Naive B cell (primary cell): ENCODE measurements at regions not wholly inside any gene's neighbourhood (a gene's known extent, or its start where the extent isn't known, plus 50 kb on each side); places are given as distances from the start of the nearest gene placed in this dataset.

ENCODE experiments used
- ATAC-seq, 2 donors: fragments of 150-1000 bp; cut with Tn5 transposase; 2 replicates each; pipeline ENCODE4 v1.10.0; 2021; ENCODE audit warnings: low read depth in 2 of 2, mild to moderate bottlenecking in 2 of 2, moderate library complexity in 2 of 2
- DNase-seq: peaks from one replicate; pipeline ENCODE4 v3.0.0; 2022
- H3K27ac Mint-ChIP-seq, 6 donors: one replicate each; pipeline ENCODE4 v1.8.0; 2020 to 2022; ENCODE audit warnings: mild to moderate bottlenecking in 6 of 6, mixed read lengths in 6 of 6, moderate library complexity in 5 of 6, inconsistent platforms in 2 of 6
- H3K27me3 Mint-ChIP-seq, 3 donors: one replicate each; pipeline ENCODE4 v1.8.0; 2021 to 2022; ENCODE audit warnings: mixed read lengths in 3 of 3, mild to moderate bottlenecking in 1 of 3
- H3K36me3 Mint-ChIP-seq, 2 donors: one replicate each; pipeline ENCODE4 v1.8.0; 2020 to 2022; ENCODE audit warnings: mixed read lengths in 2 of 2, inconsistent platforms in 1 of 2, mild to moderate bottlenecking in 1 of 2
- H3K4me1 Mint-ChIP-seq, 3 donors: one replicate each; pipeline ENCODE4 v1.8.0; 2020 to 2022; ENCODE audit warnings: mixed read lengths in 3 of 3, inconsistent platforms in 1 of 3, mild to moderate bottlenecking in 1 of 3, moderate library complexity in 1 of 3
- H3K4me3 Mint-ChIP-seq, 8 donors: one replicate each; pipeline ENCODE4 v1.8.0; 2020 to 2022; ENCODE audit warnings: mild to moderate bottlenecking in 8 of 8, mixed read lengths in 8 of 8, moderate library complexity in 8 of 8, inconsistent platforms in 2 of 8
- H3K9me3 Mint-ChIP-seq, 7 donors: one replicate each; pipeline ENCODE4 v1.8.0; 2020 to 2022; ENCODE audit warnings: mixed read lengths in 7 of 7, mild to moderate bottlenecking in 5 of 7, inconsistent platforms in 2 of 7, moderate library complexity in 1 of 7

DNA sequence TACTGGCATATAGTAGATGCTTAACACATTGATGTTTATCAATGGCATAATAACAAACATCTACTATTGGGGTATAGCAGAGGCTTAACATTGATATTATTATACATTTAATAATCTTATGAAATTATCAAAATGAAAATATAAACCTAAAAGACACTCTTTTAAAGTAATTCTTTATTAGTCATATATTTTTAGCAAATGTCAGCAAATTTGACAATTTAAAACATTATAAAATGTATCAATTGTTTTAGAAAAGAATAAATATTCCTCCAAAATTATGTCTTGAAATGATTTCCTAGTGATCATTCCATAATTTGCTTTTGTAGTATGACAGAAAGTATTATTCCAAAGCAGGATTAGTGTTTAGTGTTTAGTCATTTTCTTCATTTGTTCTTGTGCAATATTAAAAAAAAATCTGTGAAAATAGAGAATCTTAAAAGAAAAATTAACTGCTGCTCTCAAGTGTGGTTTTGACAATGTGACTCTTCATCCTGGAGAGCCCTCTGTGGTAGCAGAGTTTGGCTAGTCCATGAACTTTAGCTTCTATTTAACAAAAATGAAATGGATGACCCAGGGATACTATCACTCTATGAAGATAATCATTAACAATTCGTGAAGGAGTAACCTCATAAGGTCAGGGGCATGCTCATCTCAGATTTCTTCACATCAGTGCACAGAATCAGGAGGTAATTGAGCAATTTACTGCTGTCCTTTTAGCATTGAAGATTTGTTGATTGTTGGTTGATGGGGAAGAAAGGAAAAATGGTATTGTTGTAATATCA, 1018.5 kb downstream of the LRFN5 start:
- Mint-ChIP-seq H3K9me3 (peaks cover 0 to 2% (median 0%) of the 10 kb centered on the region in 7 donors), H3K27ac (no peak overlapping the region), H3K36me3 (no peaks in the 10 kb centered on the region), H3K4me3 (no peak overlapping the region), H3K4me1 (peaks cover 0 to 4% (median 0%) of the 10 kb centered on the region in 3 donors), H3K27me3 (no peaks in the 10 kb centered on the region)
- no peak for DNase-seq
- no peak for ATAC-seq

GRCh38 chr14:42617005-42617404, 1010.3 kb downstream of the LRFN5 start:
- H3K4me1 Mint-ChIP-seq, result no peaks in the 10 kb centered on the region
- no peak overlapping the region for H3K4me3 Mint-ChIP-seq
- peaks cover 0 to 5% (median 2%) of the 10 kb centered on the region in 7 donors for H3K9me3 Mint-ChIP-seq

GRCh38 chr14:42606839-42607238, 1000.2 kb downstream of the LRFN5 start:
- no peak for ATAC-seq
- DNase-seq, result no peak
- H3K9me3 Mint-ChIP-seq, result peaks cover 0 to 4% (median 0%) of the 10 kb centered on the region in 7 donors
- no peaks in the 10 kb centered on the region for H3K4me1 Mint-ChIP-seq
- no peak overlapping the region for H3K4me3 Mint-ChIP-seq
- no peaks in the 10 kb centered on the region for H3K36me3 Mint-ChIP-seq
- H3K27ac Mint-ChIP-seq, result no peak overlapping the region
- H3K27me3 Mint-ChIP-seq, result no peaks in the 10 kb centered on the region

More at GRCh38 chr14:42617005-42617404, 1010.3 kb downstream of the LRFN5 start:
- no peak for ATAC-seq
- Mint-ChIP-seq H3K36me3 (no peaks in the 10 kb centered on the region), H3K27me3 (no peaks in the 10 kb centered on the region), H3K27ac (no peak overlapping the region)
- DNase-seq, result no peak

DNA sequence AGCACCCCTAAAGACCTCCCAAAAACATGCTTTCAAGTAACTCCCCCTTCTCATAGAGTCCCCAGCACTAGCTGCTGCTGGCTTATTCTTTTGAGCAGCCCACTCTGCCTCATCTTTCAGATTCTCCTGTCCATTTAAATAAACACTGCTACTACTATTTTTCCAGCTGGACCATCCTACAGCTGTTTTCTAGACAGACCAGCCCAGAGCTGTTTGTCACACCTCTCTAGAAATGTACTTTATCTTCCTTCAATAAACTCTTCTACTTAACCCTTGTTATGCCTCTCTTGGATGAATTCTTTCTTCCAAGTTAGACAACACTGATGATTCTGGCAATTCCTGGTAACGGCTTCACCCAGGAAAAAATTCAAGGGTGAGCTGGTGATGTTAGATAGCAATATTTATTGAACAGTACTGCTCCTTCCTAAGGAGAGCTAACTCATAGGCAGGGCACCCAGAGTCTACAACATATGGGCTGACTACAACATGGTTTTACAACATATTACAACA, 995.7 kb downstream of the LRFN5 start:
- Mint-ChIP-seq H3K36me3 (no peaks in the 10 kb centered on the region), H3K9me3 (peaks cover 0 to 9% (median 0%) of the 10 kb centered on the region in 7 donors), H3K27ac (peak overlapping the region in 2 of 6 donors; percentile 33 to 47), H3K4me1 (no peaks in the 10 kb centered on the region), H3K4me3 (peak overlapping the region in 1 of 8 donors; percentile 56), H3K27me3 (no peaks in the 10 kb centered on the region)
- ATAC-seq, result no peak
- no peak for DNase-seq

DNA sequence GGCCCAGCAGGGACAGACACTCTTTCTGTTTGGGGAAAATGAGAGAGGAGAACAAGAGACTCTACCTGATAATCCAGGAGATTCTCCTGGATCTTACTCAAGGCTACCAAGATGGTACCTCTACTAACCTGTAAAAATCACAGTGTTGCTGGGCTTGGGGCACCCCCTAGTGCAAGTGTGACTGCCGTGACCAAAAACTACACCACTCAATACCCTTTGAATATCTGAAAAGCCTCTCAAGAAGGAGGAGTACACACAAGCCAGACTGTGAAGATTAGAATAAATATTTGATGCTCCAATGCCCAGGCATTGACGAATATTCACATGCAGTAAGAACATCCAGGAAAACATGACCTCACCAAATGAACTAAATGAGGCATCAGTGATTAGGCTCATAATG, 965.4 kb downstream of the LRFN5 start:
- H3K4me3 Mint-ChIP-seq, result no peak overlapping the region
- DNase-seq, result no peak
- no peaks in the 10 kb centered on the region for H3K4me1 Mint-ChIP-seq
- no peaks in the 10 kb centered on the region for H3K27me3 Mint-ChIP-seq
- H3K27ac Mint-ChIP-seq, result no peak overlapping the region
- H3K9me3 Mint-ChIP-seq, result peaks cover 5 to 41% (median 17%) of the 10 kb centered on the region in 7 donors
- no peak for ATAC-seq
- peaks cover 0 to 6% of the 10 kb centered on the region in 2 donors for H3K36me3 Mint-ChIP-seq

DNA sequence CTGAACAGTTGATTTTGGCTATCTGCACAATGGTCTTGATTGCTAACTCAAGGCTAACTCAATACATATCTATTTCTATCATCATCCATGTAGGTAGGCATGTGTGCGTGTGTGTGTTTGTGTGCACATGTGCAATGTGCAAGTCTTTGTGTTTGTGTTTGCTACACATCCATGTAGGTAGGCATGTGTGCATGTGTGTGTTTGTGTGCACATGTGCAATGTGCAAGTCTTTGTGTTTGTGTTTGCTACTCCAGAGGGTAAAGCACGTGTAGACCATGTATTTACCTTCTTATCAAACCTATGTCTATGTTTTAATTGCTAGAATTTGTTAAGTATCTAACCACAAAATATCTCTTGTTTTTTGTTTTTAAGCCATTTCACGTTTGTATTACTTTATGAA, 962.6 kb downstream of the LRFN5 start:
- Mint-ChIP-seq H3K4me1 (no peaks in the 10 kb centered on the region), H3K27ac (no peak overlapping the region), H3K27me3 (no peaks in the 10 kb centered on the region), H3K36me3 (peaks cover 0 to under 1% of the 10 kb centered on the region in 2 donors), H3K4me3 (no peak overlapping the region), H3K9me3 (peaks cover 0 to 17% (median 3%) of the 10 kb centered on the region in 7 donors)
- DNase-seq (no peak), ATAC-seq (no peak)

DNA sequence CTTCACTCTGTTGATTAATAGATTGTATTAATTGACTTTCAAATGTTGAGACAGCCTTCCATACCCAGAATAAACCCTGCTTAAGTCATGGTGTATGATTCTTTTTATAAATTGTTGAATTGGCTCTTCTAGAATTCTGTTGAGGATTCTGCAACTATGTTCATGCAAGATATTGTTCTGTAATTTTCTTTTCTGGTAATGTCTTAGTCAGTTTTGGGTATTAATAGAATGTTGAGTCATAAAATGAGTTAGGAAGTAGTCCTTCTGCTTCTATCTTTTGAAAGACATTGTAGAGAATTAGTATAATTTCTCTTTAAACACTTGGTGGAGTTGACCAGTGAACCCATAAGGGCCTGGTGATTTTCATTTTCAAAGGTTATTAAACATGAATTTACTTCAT, 958.9 kb downstream of the LRFN5 start:
- DNase-seq, result no peak
- H3K9me3 Mint-ChIP-seq, result peaks cover 0 to 4% (median 0%) of the 10 kb centered on the region in 7 donors
- no peaks in the 10 kb centered on the region for H3K27me3 Mint-ChIP-seq
- no peak for ATAC-seq
- H3K4me3 Mint-ChIP-seq, result no peak overlapping the region
- H3K4me1 Mint-ChIP-seq, result no peaks in the 10 kb centered on the region
- H3K27ac Mint-ChIP-seq, result no peak overlapping the region
- H3K36me3 Mint-ChIP-seq, result no peaks in the 10 kb centered on the region

DNA sequence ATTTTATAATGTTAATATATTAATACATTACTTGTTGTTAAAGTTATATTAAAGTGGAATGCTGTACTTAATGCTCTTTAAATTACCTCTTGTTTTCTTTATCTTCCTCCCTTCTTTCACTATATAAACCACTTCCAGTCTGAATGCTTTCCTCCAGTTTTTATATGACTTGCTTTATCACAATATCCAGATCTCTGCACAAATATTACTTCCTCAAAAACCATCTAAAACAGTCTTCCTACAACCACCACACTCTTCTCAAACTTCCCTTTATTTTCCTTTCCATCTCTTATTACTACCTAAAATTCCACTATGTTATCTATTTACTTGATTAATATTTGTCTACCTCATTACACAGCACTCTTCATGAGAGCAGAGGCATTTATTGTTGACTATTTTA, 956.6 kb downstream of the LRFN5 start:
- DNase-seq (no peak), ATAC-seq (no peak)
- H3K9me3 Mint-ChIP-seq, result peaks cover 0 to 4% (median 0%) of the 10 kb centered on the region in 7 donors
- no peaks in the 10 kb centered on the region for H3K4me1 Mint-ChIP-seq
- no peaks in the 10 kb centered on the region for H3K27me3 Mint-ChIP-seq
- H3K4me3 Mint-ChIP-seq, result no peak overlapping the region
- no peaks in the 10 kb centered on the region for H3K36me3 Mint-ChIP-seq
- H3K27ac Mint-ChIP-seq, result peak overlapping the region in 1 of 6 donors; percentile 8

- Mint-ChIP-seq H3K9me3 (peaks cover 0 to 7% (median 0%) of the 10 kb centered on the region in 7 donors), H3K36me3 (no peaks in the 10 kb centered on the region), H3K27me3 (no peaks in the 10 kb centered on the region), H3K27ac (no peak overlapping the region), H3K4me3 (no peak overlapping the region), H3K4me1 (no peaks in the 10 kb centered on the region)
- ATAC-seq, result no peak
- DNase-seq, result no peak
Observed at GRCh38 chr14:42556551-42556950, 949.9 kb downstream of the LRFN5 start.

- Mint-ChIP-seq H3K27ac (no peak overlapping the region), H3K36me3 (no peaks in the 10 kb centered on the region), H3K4me3 (no peak overlapping the region), H3K9me3 (peaks cover 0 to 7% (median 0%) of the 10 kb centered on the region in 7 donors), H3K4me1 (no peaks in the 10 kb centered on the region), H3K27me3 (no peaks in the 10 kb centered on the region)
- DNase-seq (no peak), ATAC-seq (no peak)
Observed at GRCh38 chr14:42555365-42555764, 948.7 kb downstream of the LRFN5 start.

DNA sequence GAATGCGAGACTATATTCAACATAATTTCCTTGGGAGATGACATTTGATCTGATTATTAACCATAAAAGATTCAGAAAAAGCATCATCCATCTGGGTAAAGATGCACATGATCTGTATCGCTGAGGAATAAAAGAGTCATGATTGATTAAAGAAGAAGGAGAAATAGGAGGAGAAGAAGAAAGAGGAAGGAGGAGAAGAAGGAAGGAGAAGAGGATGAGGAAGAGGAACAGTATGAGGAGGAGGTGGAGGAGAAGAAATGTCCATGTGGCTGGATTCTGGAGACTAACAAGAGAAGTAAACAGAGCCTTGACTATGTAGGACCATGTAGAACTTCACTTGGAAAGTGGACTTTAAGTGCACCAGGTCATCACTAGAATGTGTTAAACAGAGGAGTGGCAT, 947.4 kb downstream of the LRFN5 start:
- DNase-seq (no peak), ATAC-seq (no peak)
- Mint-ChIP-seq H3K27me3 (no peaks in the 10 kb centered on the region), H3K4me3 (no peak overlapping the region), H3K9me3 (peaks cover 0 to 7% (median 0%) of the 10 kb centered on the region in 7 donors), H3K27ac (no peak overlapping the region), H3K36me3 (no peaks in the 10 kb centered on the region), H3K4me1 (no peaks in the 10 kb centered on the region)

- ATAC-seq (no peak), DNase-seq (no peak)
- no peaks in the 10 kb centered on the region for H3K36me3 Mint-ChIP-seq
- peak overlapping the region in 2 of 6 donors; percentile 30 to 47 for H3K27ac Mint-ChIP-seq
- no peaks in the 10 kb centered on the region for H3K4me1 Mint-ChIP-seq
- H3K9me3 Mint-ChIP-seq, result peaks cover 0 to 3% (median 0%) of the 10 kb centered on the region in 7 donors
- H3K4me3 Mint-ChIP-seq, result no peak overlapping the region
- no peaks in the 10 kb centered on the region for H3K27me3 Mint-ChIP-seq
Observed at GRCh38 chr14:42550310-42550709, 943.6 kb downstream of the LRFN5 start.

GRCh38 chr14:42548349-42548748, 941.7 kb downstream of the LRFN5 start:
- Mint-ChIP-seq H3K36me3 (no peaks in the 10 kb centered on the region), H3K4me1 (no peaks in the 10 kb centered on the region), H3K4me3 (peak overlapping the region in 1 of 8 donors; percentile 16), H3K27ac (no peak overlapping the region), H3K27me3 (no peaks in the 10 kb centered on the region), H3K9me3 (peaks cover 0 to 1% (median 0%) of the 10 kb centered on the region in 7 donors)
- ATAC-seq (no peak), DNase-seq (no peak)

GRCh38 chr14:42545636-42546035, 939.0 kb downstream of the LRFN5 start:
- Mint-ChIP-seq H3K27me3 (no peaks in the 10 kb centered on the region), H3K4me1 (no peaks in the 10 kb centered on the region), H3K27ac (no peak overlapping the region), H3K4me3 (no peak overlapping the region), H3K36me3 (no peaks in the 10 kb centered on the region), H3K9me3 (peaks cover 0 to 3% (median 0%) of the 10 kb centered on the region in 7 donors)
- ATAC-seq (no peak), DNase-seq (no peak)
